ENCODE measurements at regions not wholly inside any gene's neighbourhood (a gene's known extent, or its start where the extent isn't known, plus 50 kb on each side); places are given as distances from the start of the nearest gene placed in this dataset.
"Not testable (repeated sequence)": the region's sequence is repeated elsewhere in the genome, so short reads cannot be mapped to it uniquely, and the experiment has no call there.

GRCh38 chr3:104323226-104323625 lies 1043.5 kb upstream of the ALCAM start:
- DNase-seq: no peak

GRCh38 chr3:104347291-104347690 lies 1019.4 kb upstream of the ALCAM start:
- no peak for DNase-seq

GRCh38 chr3:104349836-104350235 lies 1016.9 kb upstream of the ALCAM start:
- DNase-seq: no peak

GRCh38 chr3:104353951-104354350 lies 1012.8 kb upstream of the ALCAM start:
- no peak for DNase-seq

- no peak for DNase-seq
Observed at GRCh38 chr3:104359546-104359945, 1007.2 kb upstream of the ALCAM start.

GRCh38 chr3:104360038-104360437 lies 1006.7 kb upstream of the ALCAM start:
- no peak for DNase-seq

GRCh38 chr3:104361748-104362147 lies 1005.0 kb upstream of the ALCAM start:
- DNase-seq: not testable (repeated sequence)

- no peak for DNase-seq
Observed at GRCh38 chr3:104362319-104362718, 1004.4 kb upstream of the ALCAM start.

GRCh38 chr3:104367000-104367399 lies 999.7 kb upstream of the ALCAM start:
- no peak for DNase-seq

GRCh38 chr3:104368760-104369159 lies 997.9 kb upstream of the ALCAM start:
- DNase-seq: no peak

GRCh38 chr3:104385421-104385820 lies 981.3 kb upstream of the ALCAM start:
- no peak for DNase-seq

- DNase-seq: no peak
Observed at GRCh38 chr3:104388619-104389018, 978.1 kb upstream of the ALCAM start.

GRCh38 chr3:104392327-104392726 lies 974.4 kb upstream of the ALCAM start:
- no peak for DNase-seq

GRCh38 chr3:104396974-104397669 lies 969.6 kb upstream of the ALCAM start:
- no peak for DNase-seq

GRCh38 chr3:104397713-104398112 lies 969.0 kb upstream of the ALCAM start:
- DNase-seq: no peak

- no peak for DNase-seq
Observed at GRCh38 chr3:104402902-104403301, 963.8 kb upstream of the ALCAM start.

GRCh38 chr3:104411757-104412156 lies 955.0 kb upstream of the ALCAM start:
- no peak for DNase-seq

- DNase-seq: no peak
Observed at GRCh38 chr3:104412608-104413580, 953.8 kb upstream of the ALCAM start.

- no peak for DNase-seq
Observed at GRCh38 chr3:104428337-104428925, 938.3 kb upstream of the ALCAM start.

- DNase-seq: no peak
Observed at GRCh38 chr3:104429727-104430126, 937.0 kb upstream of the ALCAM start.

GRCh38 chr3:104436506-104436905 lies 930.2 kb upstream of the ALCAM start:
- DNase-seq: no peak

GRCh38 chr3:104437131-104437750 lies 929.5 kb upstream of the ALCAM start:
- DNase-seq: no peak

- DNase-seq: no peak
Observed at GRCh38 chr3:104437891-104438290, 928.8 kb upstream of the ALCAM start.

All from GOT3 (cell line).